DMS153 treated with DMSO at 0.1 percent for 48 hours (cell line): ENCODE measurements at regions not wholly inside any gene's neighbourhood (a gene's known extent, or its start where the extent isn't known, plus 50 kb on each side); places are given as distances from the start of the nearest gene placed in this dataset.

Experiments
- DNase-seq: peaks from one replicate; lab custom pipeline; 2025; ENCODE audit not compliant: unreplicated experiment; lab: John Stamatoyannopoulos, UW

GRCh38 chr9:93730648-93731047 lies 154.3 kb downstream of the PHF2 start:
- DNase-seq: no peak

GRCh38 chr9:93730217-93730616 lies 153.8 kb downstream of the PHF2 start:
- DNase-seq: no peak
